Esophagus muscularis mucosa (tissue), 4 donors: ENCODE measurements at regions not wholly inside any gene's neighbourhood (a gene's known extent, or its start where the extent isn't known, plus 50 kb on each side); places are given as distances from the start of the nearest gene placed in this dataset.

Experiments used
- DNase-seq: peaks from one replicate; pipeline ENCODE4 v3.0.0-alpha.2; 2017; ENCODE audit errors: extremely low spot score
- H3K27ac ChIP-seq, 4 donors: fragments of 200-600 bp; sonication (generic); replicated peaks in 1 of 4; 1 replicate in 3 of 4; 2 replicates in 1 of 4; pipeline ENCODE4 v1.5.1; 2016 to 2019; ENCODE audit warnings: mild to moderate bottlenecking in 1 of 4
- H3K27me3 ChIP-seq, 4 donors: fragments of 200-600 bp; sonication (generic); one replicate each; pipeline versions ENCODE4 v1.5.1 to v1.6.0; 2016 to 2019
- H3K36me3 ChIP-seq, 4 donors: fragments of 200-600 bp; sonication (generic); one replicate each; pipeline ENCODE4 v1.5.1; 2016 to 2019
- H3K4me1 ChIP-seq, 4 donors: fragments of 200-600 bp; sonication (generic); one replicate each; pipeline ENCODE4 v1.5.1; 2016 to 2019
- H3K4me3 ChIP-seq, 4 donors: fragments of 200-600 bp; sonication (generic); 1 replicate in 2 of 4; 2 replicates in 2 of 4; pipeline ENCODE4 v1.5.1; 2016 to 2019; ENCODE audit warnings: mild to moderate bottlenecking in 4 of 4, moderate library complexity in 1 of 4
- H3K9me3 ChIP-seq, 4 donors: fragments of 200-600 bp; sonication (generic); 1 replicate in 3 of 4; 2 replicates in 1 of 4; pipeline ENCODE4 v1.5.1; 2016 to 2019
- CTCF ChIP-seq, 3 experiments: fragments of 200-600 bp in 2 of 3; fragments of 450-650 bp in 1 of 3; sonication (generic) in 2 of 3; IDR thresholded peaks; one replicate each; pipeline ENCODE4 v1.5.1; 2017 to 2019; ENCODE audit warnings: antibody characterized with exemption in 3 of 3, mild to moderate bottlenecking in 2 of 3, moderate library complexity in 1 of 3
- EP300 ChIP-seq: sonication (generic); formaldehyde crosslinking; IDR thresholded peaks from one replicate; pipeline ENCODE4 v1.6.1; 2017; ENCODE audit warnings: antibody characterized with exemption
- POLR2A ChIP-seq: fragments of 450-650 bp; IDR thresholded peaks from one replicate; pipeline ENCODE4 v1.6.1; 2017; ENCODE audit warnings: antibody characterized with exemption, moderate library complexity, mild to moderate bottlenecking, low read depth
- POLR2AphosphoS5 ChIP-seq, 2 donors: sonication (generic); formaldehyde crosslinking; IDR thresholded peaks; one replicate each; pipeline ENCODE4 v1.6.1; 2017; ENCODE audit warnings: antibody characterized with exemption in 2 of 2
- WGBS: methylation state at CpG from one replicate; pipeline ENCODE4 v1.1.5; 2018; 5-methylcytosine and 5-hydroxymethylcytosine counted together
- intact Hi-C: fragments of 100-400 bp; cut with DNase I; formaldehyde crosslinking; loops from one replicate; pipeline ENCODE4 v1.15.1; 2023

- Histone ChIP-seq H3K9me3 (peaks cover 0 to 4% (median 0%) of the 10 kb centered on the region in 4 donors), H3K27me3 (no peaks in the 10 kb centered on the region), H3K36me3 (no peaks in the 10 kb centered on the region), H3K4me1 (no peaks in the 10 kb centered on the region), H3K4me3 (no peak overlapping the region), H3K27ac (no peak overlapping the region)
- TF ChIP-seq POLR2AphosphoS5 (IDR thresholded peaks at IDR 0.05) (no peak), CTCF (IDR thresholded peaks at IDR 0.05) (no peak), EP300 (no peak)
- WGBS: 81% methylated on average over 2 of the region's 2 CpGs
- DNase-seq: no peak
- intact Hi-C loops: no loop called here
Measured at GRCh38 chr9:115972843-115973595, 180.6 kb upstream of the PAPPA start.

- H3K4me3 ChIP-seq: no peak overlapping the region
- intact Hi-C loops: no loop called here
- DNase-seq: no peak
- TF ChIP-seq POLR2A (no peak), POLR2AphosphoS5 (IDR thresholded peaks at IDR 0.05) (no peak), EP300 (no peak), CTCF (IDR thresholded peaks at IDR 0.05) (no peak)
- H3K4me1 ChIP-seq: no peaks in the 10 kb centered on the region
- WGBS: 75% methylated on average over 2 of the region's 2 CpGs
- peaks cover 0 to 4% (median 0%) of the 10 kb centered on the region in 4 donors for H3K9me3 ChIP-seq
- no peaks in the 10 kb centered on the region for H3K36me3 ChIP-seq
- no peaks in the 10 kb centered on the region for H3K27me3 ChIP-seq
- no peak overlapping the region for H3K27ac ChIP-seq
Measured at GRCh38 chr9:115976781-115977180, 176.8 kb upstream of the PAPPA start.

- Histone ChIP-seq H3K27ac (no peak overlapping the region), H3K9me3 (peaks cover 0 to 4% (median 0%) of the 10 kb centered on the region in 4 donors), H3K36me3 (no peaks in the 10 kb centered on the region), H3K4me3 (no peak overlapping the region), H3K27me3 (no peaks in the 10 kb centered on the region), H3K4me1 (no peaks in the 10 kb centered on the region)
- DNase-seq: no peak
- intact Hi-C loops: no loop called here
- TF ChIP-seq CTCF (IDR thresholded peaks at IDR 0.05): no peak
- TF ChIP-seq POLR2A: no peak
- no peak for TF ChIP-seq POLR2AphosphoS5 (IDR thresholded peaks at IDR 0.05)
- TF ChIP-seq EP300: no peak
Measured at GRCh38 chr9:115978091-115978490, 175.5 kb upstream of the PAPPA start.

GRCh38 chr9:115978659-115979096 lies 174.9 kb upstream of the PAPPA start:
- Histone ChIP-seq H3K9me3 (peaks cover 0 to 4% (median 0%) of the 10 kb centered on the region in 4 donors), H3K36me3 (no peaks in the 10 kb centered on the region), H3K27ac (no peak overlapping the region), H3K27me3 (no peaks in the 10 kb centered on the region), H3K4me1 (no peaks in the 10 kb centered on the region), H3K4me3 (no peak overlapping the region)
- no peak for TF ChIP-seq POLR2AphosphoS5 (IDR thresholded peaks at IDR 0.05)
- no peak for TF ChIP-seq CTCF (IDR thresholded peaks at IDR 0.05)
- no peak for TF ChIP-seq EP300
- no peak for TF ChIP-seq POLR2A
- DNase-seq: no peak
- WGBS: 36% methylated on average over 3 of the region's 3 CpGs
- intact Hi-C loops: no loop called here

GRCh38 chr9:115980054-115980453 lies 173.5 kb upstream of the PAPPA start:
- peaks cover 0 to 4% (median 0%) of the 10 kb centered on the region in 4 donors for H3K9me3 ChIP-seq
- H3K4me3 ChIP-seq: no peak overlapping the region
- DNase-seq: no peak
- no peaks in the 10 kb centered on the region for H3K27me3 ChIP-seq
- 84% methylated on average over 2 of the region's 2 CpGs for WGBS
- intact Hi-C loops: no loop called here
- no peak overlapping the region for H3K27ac ChIP-seq
- H3K36me3 ChIP-seq: no peaks in the 10 kb centered on the region
- TF ChIP-seq POLR2A: no peak
- no peak for TF ChIP-seq CTCF (IDR thresholded peaks at IDR 0.05)
- TF ChIP-seq EP300: no peak
- no peak for TF ChIP-seq POLR2AphosphoS5 (IDR thresholded peaks at IDR 0.05)
- H3K4me1 ChIP-seq: no peaks in the 10 kb centered on the region
